Chondrocyte (in vitro differentiated cells): ENCODE measurements at regions not wholly inside any gene's neighbourhood (a gene's known extent, or its start where the extent isn't known, plus 50 kb on each side); places are given as distances from the start of the nearest gene placed in this dataset.

Experiments
- DNase-seq: peaks from one replicate; pipeline ENCODE4 v3.0.0; 2021; ENCODE audit warnings: mixed read lengths, low spot score
- H3K27ac Mint-ChIP-seq: one replicate; pipeline ENCODE4 v1.8.0; 2021; ENCODE audit warnings: mild to moderate bottlenecking, moderate library complexity, mixed read lengths; ENCODE audit not compliant: unreplicated experiment
- H3K27me3 Mint-ChIP-seq: 2 replicates; pipeline ENCODE4 v1.8.0; 2021; ENCODE audit warnings: low read depth, mixed read lengths
- H3K36me3 Mint-ChIP-seq: 2 replicates; pipeline ENCODE4 v1.8.0; 2021; ENCODE audit warnings: low read depth, mixed read lengths
- H3K4me1 Mint-ChIP-seq: 2 replicates; pipeline ENCODE4 v1.8.0; 2021; ENCODE audit warnings: low read depth, mild to moderate bottlenecking, mixed read lengths
- H3K4me3 Mint-ChIP-seq: one replicate; pipeline ENCODE4 v1.8.0; 2021; ENCODE audit warnings: mild to moderate bottlenecking, moderate library complexity, mixed read lengths; ENCODE audit not compliant: unreplicated experiment
- H3K9me3 Mint-ChIP-seq: 2 replicates; pipeline ENCODE4 v1.8.0; 2021; ENCODE audit warnings: low read depth, mixed read lengths
- TF ChIP-seq, protein P1 (sequence below): fragments of 200-600 bp; sonication (generic); IDR thresholded peaks from 2 replicates; pipeline ENCODE4 v1.5.0; 2021; ENCODE audit warnings: antibody characterized with exemption, mild to moderate bottlenecking, moderate library complexity

DNA sequence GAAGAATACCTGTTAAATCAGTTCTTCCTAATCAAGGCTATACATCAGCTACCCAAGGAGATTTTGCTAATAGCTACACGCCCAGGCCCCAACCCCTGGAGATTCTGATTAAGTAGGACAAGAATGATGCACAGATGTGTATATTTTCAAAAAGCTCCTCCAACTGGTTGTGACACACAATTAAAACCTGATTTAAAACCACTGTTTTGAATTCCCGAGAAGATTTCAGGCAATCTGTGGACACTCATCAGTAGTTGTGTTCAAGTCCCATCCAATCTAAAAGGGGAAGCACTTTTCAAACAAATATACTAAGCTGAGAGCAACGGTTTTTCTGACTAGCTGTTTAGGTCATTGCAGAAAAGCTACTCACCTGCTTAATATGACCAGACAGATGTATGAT is 118.9 kb upstream of the NHSL1 start:
- Mint-ChIP-seq H3K36me3 (no peaks in the 10 kb centered on the region), H3K9me3 (no peaks in the 10 kb centered on the region), H3K27ac (no peak overlapping the region), H3K4me1 (no peaks in the 10 kb centered on the region), H3K27me3 (no peaks in the 10 kb centered on the region), H3K4me3 (no peak overlapping the region)
- DNase-seq, result no peak
- TF ChIP-seq, protein P1, sequence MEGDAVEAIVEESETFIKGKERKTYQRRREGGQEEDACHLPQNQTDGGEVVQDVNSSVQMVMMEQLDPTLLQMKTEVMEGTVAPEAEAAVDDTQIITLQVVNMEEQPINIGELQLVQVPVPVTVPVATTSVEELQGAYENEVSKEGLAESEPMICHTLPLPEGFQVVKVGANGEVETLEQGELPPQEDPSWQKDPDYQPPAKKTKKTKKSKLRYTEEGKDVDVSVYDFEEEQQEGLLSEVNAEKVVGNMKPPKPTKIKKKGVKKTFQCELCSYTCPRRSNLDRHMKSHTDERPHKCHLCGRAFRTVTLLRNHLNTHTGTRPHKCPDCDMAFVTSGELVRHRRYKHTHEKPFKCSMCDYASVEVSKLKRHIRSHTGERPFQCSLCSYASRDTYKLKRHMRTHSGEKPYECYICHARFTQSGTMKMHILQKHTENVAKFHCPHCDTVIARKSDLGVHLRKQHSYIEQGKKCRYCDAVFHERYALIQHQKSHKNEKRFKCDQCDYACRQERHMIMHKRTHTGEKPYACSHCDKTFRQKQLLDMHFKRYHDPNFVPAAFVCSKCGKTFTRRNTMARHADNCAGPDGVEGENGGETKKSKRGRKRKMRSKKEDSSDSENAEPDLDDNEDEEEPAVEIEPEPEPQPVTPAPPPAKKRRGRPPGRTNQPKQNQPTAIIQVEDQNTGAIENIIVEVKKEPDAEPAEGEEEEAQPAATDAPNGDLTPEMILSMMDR, result no peak

GRCh38 chr6:138620630-138621029 is 121.3 kb upstream of the NHSL1 start:
- no peak overlapping the region for H3K4me3 Mint-ChIP-seq
- TF ChIP-seq, protein P1, result no peak
- H3K27me3 Mint-ChIP-seq, result no peaks in the 10 kb centered on the region
- H3K4me1 Mint-ChIP-seq, result no peaks in the 10 kb centered on the region
- no peaks in the 10 kb centered on the region for H3K36me3 Mint-ChIP-seq
- H3K9me3 Mint-ChIP-seq, result no peaks in the 10 kb centered on the region
- no peak overlapping the region for H3K27ac Mint-ChIP-seq
- no peak for DNase-seq

DNA sequence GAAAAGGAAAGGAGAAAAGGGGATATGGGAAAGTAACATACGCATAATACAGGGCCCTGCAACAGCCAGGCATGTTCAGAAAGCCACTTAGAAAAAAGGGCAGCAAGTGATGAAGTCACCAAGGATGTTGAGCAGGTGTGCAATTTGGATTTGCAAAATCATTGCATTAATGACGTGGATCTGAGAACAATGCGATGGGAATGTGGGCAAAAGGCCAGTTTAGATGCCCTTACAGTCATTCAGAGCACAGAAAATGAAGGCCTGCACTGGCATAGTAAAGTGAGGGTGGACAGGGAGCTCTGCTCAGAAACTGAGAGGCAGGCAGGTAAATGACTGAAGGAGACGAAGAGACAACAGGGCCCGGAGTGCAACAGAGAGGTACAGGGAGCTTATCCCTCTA is 123.7 kb upstream of the NHSL1 start:
- H3K27ac Mint-ChIP-seq, result no peak overlapping the region
- no peaks in the 10 kb centered on the region for H3K9me3 Mint-ChIP-seq
- no peak for DNase-seq
- no peaks in the 10 kb centered on the region for H3K4me1 Mint-ChIP-seq
- H3K36me3 Mint-ChIP-seq, result no peaks in the 10 kb centered on the region
- H3K27me3 Mint-ChIP-seq, result no peaks in the 10 kb centered on the region
- TF ChIP-seq, protein P1, result no peak
- no peak overlapping the region for H3K4me3 Mint-ChIP-seq

GRCh38 chr6:138631566-138631965 is 132.3 kb upstream of the NHSL1 start:
- Mint-ChIP-seq H3K4me3 (no peak overlapping the region), H3K4me1 (peaks cover 5% of the 10 kb centered on the region), H3K27ac (no peak overlapping the region), H3K36me3 (no peaks in the 10 kb centered on the region), H3K27me3 (no peaks in the 10 kb centered on the region), H3K9me3 (no peaks in the 10 kb centered on the region)
- DNase-seq, result no peak
- TF ChIP-seq, protein P1, result no peak

GRCh38 chr6:138637822-138638221 is 135.7 kb upstream of the CCDC28A start:
- Mint-ChIP-seq H3K4me1 (peaks cover 10% of the 10 kb centered on the region), H3K36me3 (no peaks in the 10 kb centered on the region), H3K27ac (no peak overlapping the region), H3K27me3 (no peaks in the 10 kb centered on the region), H3K4me3 (no peak overlapping the region), H3K9me3 (no peaks in the 10 kb centered on the region)
- no peak for DNase-seq
- TF ChIP-seq, protein P1, result no peak
